ENCODE measurements at regions not wholly inside any gene's neighbourhood (a gene's known extent, or its start where the extent isn't known, plus 50 kb on each side); places are given as distances from the start of the nearest gene placed in this dataset.

DNA sequence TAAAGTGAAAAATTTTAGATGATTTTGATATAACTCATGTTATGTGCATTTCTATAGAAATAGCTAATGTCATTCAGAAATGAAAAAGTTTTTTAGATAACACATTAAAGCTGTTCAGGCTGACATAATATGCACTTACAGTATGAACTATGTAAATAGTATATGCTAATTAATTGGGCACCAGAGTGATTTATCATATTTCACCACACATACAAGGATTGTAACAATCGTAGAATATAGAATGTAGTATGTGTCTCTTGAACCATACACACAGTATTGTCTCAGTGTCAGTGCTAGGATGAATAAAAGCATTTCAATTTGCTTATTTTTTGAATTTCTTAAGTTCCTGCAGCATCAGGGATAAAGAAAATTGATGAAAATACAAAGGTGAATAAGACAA, 710.0 kb downstream of the OTOL1 start:
- TF ChIP-seq ZBTB7A (IDR thresholded peaks at IDR 0.05; ENCODE audit: low read depth) (no peak), NFIC (IDR thresholded peaks at IDR 0.05) (no peak), EGR1 (IDR thresholded peaks at IDR 0.05) (no peak), CREB1 (IDR thresholded peaks at IDR 0.05; ENCODE audit: low read depth) (no peak)

DNA sequence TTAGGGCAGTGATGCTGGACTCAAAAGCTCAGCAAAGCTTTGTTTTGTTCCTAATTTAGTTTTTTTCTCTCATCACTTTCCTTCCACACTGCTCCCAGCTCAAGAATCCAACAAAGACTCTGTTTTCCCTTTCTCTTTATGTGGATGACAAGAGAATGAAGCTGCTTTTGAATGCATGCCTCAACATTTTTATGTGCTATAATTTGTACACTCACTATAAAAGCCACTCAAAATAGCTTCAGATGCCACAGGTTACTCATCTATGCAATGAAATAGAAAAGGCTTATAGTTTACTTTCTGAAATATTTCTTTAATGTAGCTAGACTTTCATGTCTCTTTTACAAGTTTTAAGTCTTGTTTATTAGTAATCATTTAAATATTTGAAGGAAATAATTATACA, 714.9 kb downstream of the OTOL1 start:
- no peak for TF ChIP-seq RAD21 (IDR thresholded peaks at IDR 0.05; ENCODE audit: low read depth)
- no peak for TF ChIP-seq TCF12 (IDR thresholded peaks at IDR 0.05; ENCODE audit: low read depth)
- TF ChIP-seq TAF1 (IDR thresholded peaks at IDR 0.05; ENCODE audit: low read depth), result no peak
- TF ChIP-seq, protein P1, sequence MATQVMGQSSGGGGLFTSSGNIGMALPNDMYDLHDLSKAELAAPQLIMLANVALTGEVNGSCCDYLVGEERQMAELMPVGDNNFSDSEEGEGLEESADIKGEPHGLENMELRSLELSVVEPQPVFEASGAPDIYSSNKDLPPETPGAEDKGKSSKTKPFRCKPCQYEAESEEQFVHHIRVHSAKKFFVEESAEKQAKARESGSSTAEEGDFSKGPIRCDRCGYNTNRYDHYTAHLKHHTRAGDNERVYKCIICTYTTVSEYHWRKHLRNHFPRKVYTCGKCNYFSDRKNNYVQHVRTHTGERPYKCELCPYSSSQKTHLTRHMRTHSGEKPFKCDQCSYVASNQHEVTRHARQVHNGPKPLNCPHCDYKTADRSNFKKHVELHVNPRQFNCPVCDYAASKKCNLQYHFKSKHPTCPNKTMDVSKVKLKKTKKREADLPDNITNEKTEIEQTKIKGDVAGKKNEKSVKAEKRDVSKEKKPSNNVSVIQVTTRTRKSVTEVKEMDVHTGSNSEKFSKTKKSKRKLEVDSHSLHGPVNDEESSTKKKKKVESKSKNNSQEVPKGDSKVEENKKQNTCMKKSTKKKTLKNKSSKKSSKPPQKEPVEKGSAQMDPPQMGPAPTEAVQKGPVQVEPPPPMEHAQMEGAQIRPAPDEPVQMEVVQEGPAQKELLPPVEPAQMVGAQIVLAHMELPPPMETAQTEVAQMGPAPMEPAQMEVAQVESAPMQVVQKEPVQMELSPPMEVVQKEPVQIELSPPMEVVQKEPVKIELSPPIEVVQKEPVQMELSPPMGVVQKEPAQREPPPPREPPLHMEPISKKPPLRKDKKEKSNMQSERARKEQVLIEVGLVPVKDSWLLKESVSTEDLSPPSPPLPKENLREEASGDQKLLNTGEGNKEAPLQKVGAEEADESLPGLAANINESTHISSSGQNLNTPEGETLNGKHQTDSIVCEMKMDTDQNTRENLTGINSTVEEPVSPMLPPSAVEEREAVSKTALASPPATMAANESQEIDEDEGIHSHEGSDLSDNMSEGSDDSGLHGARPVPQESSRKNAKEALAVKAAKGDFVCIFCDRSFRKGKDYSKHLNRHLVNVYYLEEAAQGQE (IDR thresholded peaks at IDR 0.05; ENCODE audit: low read depth), result no peak
- TF ChIP-seq TEAD4 (IDR thresholded peaks at IDR 0.05), result no peak
- no peak for TF ChIP-seq ZBTB7A (IDR thresholded peaks at IDR 0.05; ENCODE audit: low read depth)
- no peak for TF ChIP-seq EGR1 (IDR thresholded peaks at IDR 0.05)
- TF ChIP-seq, protein P2, sequence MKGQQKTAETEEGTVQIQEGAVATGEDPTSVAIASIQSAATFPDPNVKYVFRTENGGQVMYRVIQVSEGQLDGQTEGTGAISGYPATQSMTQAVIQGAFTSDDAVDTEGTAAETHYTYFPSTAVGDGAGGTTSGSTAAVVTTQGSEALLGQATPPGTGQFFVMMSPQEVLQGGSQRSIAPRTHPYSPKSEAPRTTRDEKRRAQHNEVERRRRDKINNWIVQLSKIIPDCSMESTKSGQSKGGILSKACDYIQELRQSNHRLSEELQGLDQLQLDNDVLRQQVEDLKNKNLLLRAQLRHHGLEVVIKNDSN (IDR thresholded peaks at IDR 0.05), result no peak
- TF ChIP-seq CREB1 (IDR thresholded peaks at IDR 0.05; ENCODE audit: low read depth), result no peak
- TF ChIP-seq, protein P3, sequence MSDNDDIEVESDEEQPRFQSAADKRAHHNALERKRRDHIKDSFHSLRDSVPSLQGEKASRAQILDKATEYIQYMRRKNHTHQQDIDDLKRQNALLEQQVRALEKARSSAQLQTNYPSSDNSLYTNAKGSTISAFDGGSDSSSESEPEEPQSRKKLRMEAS (IDR thresholded peaks at IDR 0.05), result no peak

DNA sequence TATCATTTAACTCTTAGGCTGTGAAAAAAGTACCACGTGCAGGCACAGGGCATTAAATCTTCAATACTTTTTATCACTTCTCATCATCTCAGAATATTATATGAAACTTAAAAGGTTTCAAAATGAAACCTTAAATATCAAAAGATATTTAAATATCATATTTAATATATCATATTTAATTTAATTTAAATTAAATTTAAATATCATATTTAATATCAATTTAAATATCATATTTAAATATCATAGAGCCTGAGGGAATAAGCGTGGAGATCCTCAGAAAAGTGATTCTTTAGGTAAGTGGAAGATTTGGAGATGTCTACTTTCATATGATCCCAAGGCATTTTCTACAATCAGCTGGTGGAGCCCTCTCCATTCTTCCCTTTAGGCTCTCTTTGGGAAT, 716.6 kb downstream of the OTOL1 start:
- TF ChIP-seq TAF1 (IDR thresholded peaks at IDR 0.05; ENCODE audit: low read depth) (no peak), EGR1 (IDR thresholded peaks at IDR 0.05) (no peak), RAD21 (IDR thresholded peaks at IDR 0.05; ENCODE audit: low read depth) (no peak), CREB1 (IDR thresholded peaks at IDR 0.05; ENCODE audit: low read depth) (no peak), TCF12 (IDR thresholded peaks at IDR 0.05; ENCODE audit: low read depth) (no peak), ZBTB7A (IDR thresholded peaks at IDR 0.05; ENCODE audit: low read depth) (no peak), YY1 (IDR thresholded peaks at IDR 0.05; ENCODE audit: low read depth) (no peak), TEAD4 (IDR thresholded peaks at IDR 0.05) (no peak), CEBPB (IDR thresholded peaks at IDR 0.05) (no peak), FOXM1 (IDR thresholded peaks at IDR 0.05; ENCODE audit: borderline replicate concordance, low read depth) (no peak)
- TF ChIP-seq, protein P1 (IDR thresholded peaks at IDR 0.05; ENCODE audit: low read depth), result no peak
- TF ChIP-seq, protein P2 (IDR thresholded peaks at IDR 0.05), result no peak

DNA sequence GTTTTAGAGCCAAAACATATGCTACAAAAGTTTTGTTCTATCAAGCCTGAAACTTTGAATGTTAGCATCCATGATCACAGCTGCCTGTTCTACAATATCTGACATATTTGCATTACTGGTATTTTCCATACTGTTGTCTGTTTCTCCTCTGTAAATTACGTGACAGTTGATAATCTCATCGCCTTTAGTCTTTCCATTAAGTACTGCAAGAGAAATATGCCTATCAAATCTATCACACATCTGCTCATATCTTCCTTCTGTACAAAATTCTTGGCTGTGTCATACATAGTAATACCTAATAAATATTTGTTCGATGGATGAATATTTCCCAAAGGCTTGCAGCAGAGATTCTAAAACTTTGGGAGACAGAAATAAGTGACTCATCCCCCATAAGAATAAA, 717.3 kb downstream of the OTOL1 start:
- TF ChIP-seq EP300 (IDR thresholded peaks at IDR 0.05; ENCODE audit: borderline replicate concordance), result no peak
- TF ChIP-seq, protein P2 (IDR thresholded peaks at IDR 0.05), result no peak
- TF ChIP-seq CREB1 (IDR thresholded peaks at IDR 0.05; ENCODE audit: low read depth), result no peak
- TF ChIP-seq, protein P1 (IDR thresholded peaks at IDR 0.05; ENCODE audit: low read depth), result no peak
- TF ChIP-seq TAF1 (IDR thresholded peaks at IDR 0.05; ENCODE audit: low read depth), result no peak
- no peak for TF ChIP-seq CEBPB (IDR thresholded peaks at IDR 0.05)
- TF ChIP-seq FOXM1 (IDR thresholded peaks at IDR 0.05; ENCODE audit: borderline replicate concordance, low read depth), result no peak
- no peak for TF ChIP-seq RAD21 (IDR thresholded peaks at IDR 0.05; ENCODE audit: low read depth)
- TF ChIP-seq EGR1 (IDR thresholded peaks at IDR 0.05), result no peak
- TF ChIP-seq YY1 (IDR thresholded peaks at IDR 0.05; ENCODE audit: low read depth), result no peak
- TF ChIP-seq, protein P3 (IDR thresholded peaks at IDR 0.05), result no peak
- TF ChIP-seq ZBTB7A (IDR thresholded peaks at IDR 0.05; ENCODE audit: low read depth), result no peak
